Smooth muscle cell (in vitro differentiated cells): ENCODE measurements at regions not wholly inside any gene's neighbourhood (a gene's known extent, or its start where the extent isn't known, plus 50 kb on each side); places are given as distances from the start of the nearest gene placed in this dataset.

Experiments used
- DNase-seq: peaks from one replicate; lab custom pipeline; 2025; ENCODE audit not compliant: unreplicated experiment; lab: John Stamatoyannopoulos, UW
- H2AFZ ChIP-seq: fragments of 200-600 bp; sonication (generic); 2 replicates; pipeline ENCODE4 v1.6.0; 2016; ENCODE audit warnings: antibody characterized with exemption, low read depth, mild to moderate bottlenecking
- H3F3A ChIP-seq: fragments of 200-600 bp; sonication (generic); 2 replicates; pipeline ENCODE4 v1.6.0; 2017; ENCODE audit warnings: antibody characterized with exemption, low read depth
- H3K27ac ChIP-seq: fragments of 200-600 bp; sonication (generic); 2 replicates; pipeline ENCODE4 v1.5.1; 2016; ENCODE audit warnings: low read depth, mild to moderate bottlenecking
- H3K27me3 ChIP-seq: fragments of 200-600 bp; sonication (generic); 2 replicates; pipeline ENCODE4 v1.6.1; 2016; ENCODE audit warnings: low read depth, mild to moderate bottlenecking
- H3K36me3 ChIP-seq: fragments of 200-600 bp; sonication (generic); 2 replicates; pipeline ENCODE4 v1.5.1; 2016; ENCODE audit warnings: low read depth
- H3K4me1 ChIP-seq: fragments of 200-600 bp; sonication (generic); 2 replicates; pipeline ENCODE4 v1.5.1; 2016; ENCODE audit warnings: low read depth
- H3K4me2 ChIP-seq: fragments of 200-600 bp; sonication (generic); 2 replicates; pipeline ENCODE4 v1.6.0; 2016; ENCODE audit warnings: mild to moderate bottlenecking
- H3K4me3 ChIP-seq: fragments of 200-600 bp; sonication (generic); 2 replicates; pipeline ENCODE4 v1.5.1; 2016; ENCODE audit warnings: mild to moderate bottlenecking
- H3K79me2 ChIP-seq: fragments of 200-600 bp; sonication (generic); 2 replicates; pipeline ENCODE4 v1.6.0; 2016; ENCODE audit warnings: low read depth, mild to moderate bottlenecking
- H3K9ac ChIP-seq: fragments of 200-600 bp; sonication (generic); 2 replicates; pipeline ENCODE4 v1.6.0; 2016; ENCODE audit warnings: low read depth
- H3K9me3 ChIP-seq: fragments of 200-600 bp; sonication (generic); replicated peaks from 2 replicates; pipeline ENCODE4 v1.5.1; 2016; ENCODE audit warnings: low read depth
- H4K20me1 ChIP-seq: fragments of 200-600 bp; sonication (generic); 2 replicates; pipeline ENCODE4 v1.6.0; 2016; ENCODE audit warnings: low read depth
- WGBS: methylation state at CpG from one replicate; pipeline ENCODE4 v1.1.7; 2016; ENCODE audit warnings: low lambda C conversion rate; 5-methylcytosine and 5-hydroxymethylcytosine counted together
- TF ChIP-seq, protein P1 (sequence below): fragments of 200-600 bp; sonication (generic); IDR thresholded peaks from 2 replicates; pipeline ENCODE4 v1.5.1; 2017; ENCODE audit warnings: borderline replicate concordance, mild to moderate bottlenecking, antibody characterized with exemption; ENCODE audit not compliant: insufficient read depth, poor library complexity, severe bottlenecking

GRCh38 chr5:143552680-143553079 lies 149.2 kb upstream of the NR3C1 start:
- no peaks in the 10 kb centered on the region for H3F3A ChIP-seq
- WGBS, result 81% methylated on average over 1 of the region's 1 CpG

GRCh38 chr5:143551820-143552251 lies 148.3 kb upstream of the NR3C1 start:
- Histone ChIP-seq H3K4me3 (no peak overlapping the region), H3K4me2 (no peak overlapping the region), H3F3A (no peaks in the 10 kb centered on the region), H2AFZ (no peak overlapping the region), H3K79me2 (no peaks in the 10 kb centered on the region), H3K27me3 (no peaks in the 10 kb centered on the region), H3K27ac (no peak overlapping the region), H3K9ac (no peak overlapping the region), H4K20me1 (no peaks in the 10 kb centered on the region), H3K4me1 (no peaks in the 10 kb centered on the region), H3K36me3 (no peaks in the 10 kb centered on the region), H3K9me3 (no peaks in the 10 kb centered on the region)
- no peak for DNase-seq
- TF ChIP-seq, protein P1, sequence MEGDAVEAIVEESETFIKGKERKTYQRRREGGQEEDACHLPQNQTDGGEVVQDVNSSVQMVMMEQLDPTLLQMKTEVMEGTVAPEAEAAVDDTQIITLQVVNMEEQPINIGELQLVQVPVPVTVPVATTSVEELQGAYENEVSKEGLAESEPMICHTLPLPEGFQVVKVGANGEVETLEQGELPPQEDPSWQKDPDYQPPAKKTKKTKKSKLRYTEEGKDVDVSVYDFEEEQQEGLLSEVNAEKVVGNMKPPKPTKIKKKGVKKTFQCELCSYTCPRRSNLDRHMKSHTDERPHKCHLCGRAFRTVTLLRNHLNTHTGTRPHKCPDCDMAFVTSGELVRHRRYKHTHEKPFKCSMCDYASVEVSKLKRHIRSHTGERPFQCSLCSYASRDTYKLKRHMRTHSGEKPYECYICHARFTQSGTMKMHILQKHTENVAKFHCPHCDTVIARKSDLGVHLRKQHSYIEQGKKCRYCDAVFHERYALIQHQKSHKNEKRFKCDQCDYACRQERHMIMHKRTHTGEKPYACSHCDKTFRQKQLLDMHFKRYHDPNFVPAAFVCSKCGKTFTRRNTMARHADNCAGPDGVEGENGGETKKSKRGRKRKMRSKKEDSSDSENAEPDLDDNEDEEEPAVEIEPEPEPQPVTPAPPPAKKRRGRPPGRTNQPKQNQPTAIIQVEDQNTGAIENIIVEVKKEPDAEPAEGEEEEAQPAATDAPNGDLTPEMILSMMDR, result no peak
- 80% methylated on average over 2 of the region's 2 CpGs for WGBS

More at GRCh38 chr5:143552680-143553079, 149.2 kb upstream of the NR3C1 start:
- Histone ChIP-seq H3K4me3 (no peak overlapping the region), H4K20me1 (no peaks in the 10 kb centered on the region), H3K9ac (no peak overlapping the region), H3K36me3 (no peaks in the 10 kb centered on the region), H3K4me1 (no peaks in the 10 kb centered on the region), H3K27ac (no peak overlapping the region), H2AFZ (no peak overlapping the region), H3K79me2 (no peaks in the 10 kb centered on the region), H3K9me3 (no peaks in the 10 kb centered on the region), H3K27me3 (no peaks in the 10 kb centered on the region), H3K4me2 (no peak overlapping the region)
- TF ChIP-seq, protein P1, result no peak
- DNase-seq, result no peak

GRCh38 chr5:143550986-143551630 lies 147.6 kb upstream of the NR3C1 start:
- no peak overlapping the region for H3K4me2 ChIP-seq
- no peaks in the 10 kb centered on the region for H3K4me1 ChIP-seq
- no peaks in the 10 kb centered on the region for H3K36me3 ChIP-seq
- no peak overlapping the region for H3K4me3 ChIP-seq
- 73% methylated on average over 2 of the region's 2 CpGs for WGBS
- no peaks in the 10 kb centered on the region for H3F3A ChIP-seq
- TF ChIP-seq, protein P1, result no peak
- H3K79me2 ChIP-seq, result no peaks in the 10 kb centered on the region
- H3K27ac ChIP-seq, result peak overlapping the region; percentile 13
- no peaks in the 10 kb centered on the region for H3K27me3 ChIP-seq
- no peak overlapping the region for H2AFZ ChIP-seq
- DNase-seq, result no peak
- H3K9me3 ChIP-seq, result no peaks in the 10 kb centered on the region
- no peak overlapping the region for H3K9ac ChIP-seq
- no peaks in the 10 kb centered on the region for H4K20me1 ChIP-seq

- H3K9ac ChIP-seq, result no peak overlapping the region
- H2AFZ ChIP-seq, result peak overlapping the region; percentile 4
Measured at GRCh38 chr5:143547342-143547741, 143.9 kb upstream of the NR3C1 start.

More at GRCh38 chr5:143547342-143547741, 143.9 kb upstream of the NR3C1 start:
- Histone ChIP-seq H3K4me1 (peaks cover 12% of the 10 kb centered on the region), H3K27ac (no peak overlapping the region), H4K20me1 (no peaks in the 10 kb centered on the region), H3F3A (peaks cover 10% of the 10 kb centered on the region), H3K27me3 (no peaks in the 10 kb centered on the region), H3K79me2 (no peaks in the 10 kb centered on the region), H3K4me3 (no peak overlapping the region), H3K4me2 (no peak overlapping the region), H3K9me3 (no peaks in the 10 kb centered on the region), H3K36me3 (no peaks in the 10 kb centered on the region)
- TF ChIP-seq, protein P1, result no peak
- DNase-seq, result no peak
